ENCODE measurements at regions not wholly inside any gene's neighbourhood (a gene's known extent, or its start where the extent isn't known, plus 50 kb on each side); places are given as distances from the start of the nearest gene placed in this dataset.

- no peak overlapping the region for H3K27ac ChIP-seq (ENCODE audit: insufficient read depth, low read length)
- no peaks in the 10 kb centered on the region for H3K4me1 ChIP-seq (ENCODE audit: control insufficient read depth, extremely low read depth, insufficient read depth, low read length)
- no peak overlapping the region for H3K9ac ChIP-seq (ENCODE audit: insufficient read depth, low read length)
- H3K36me3 ChIP-seq (ENCODE audit: control insufficient read depth, insufficient read depth, low read length): no peaks in the 10 kb centered on the region
- no peak overlapping the region for H3K4me3 ChIP-seq (replicated peaks in 1 of 4; ENCODE audit: control extremely low read depth in 1 of 4, insufficient read depth in 1 of 4, low read depth in 3 of 4, low read length in 4 of 4)
- H3K9me3 ChIP-seq (ENCODE audit: control insufficient read depth, insufficient read depth, low read depth, low read length): no peaks in the 10 kb centered on the region
- H3K27me3 ChIP-seq (ENCODE audit: control insufficient read depth, insufficient read depth, low read length): no peaks in the 10 kb centered on the region
- TF ChIP-seq CTCF (conservative IDR thresholded peaks at IDR 0.05 in 1 of 2, IDR thresholded peaks at IDR 0.05 in 1 of 2; ENCODE audit: low read depth in 1 of 2, low read length in 2 of 2): no peak
- TF ChIP-seq EZH2 (IDR thresholded peaks at IDR 0.05; ENCODE audit: low read length, missing control alignments): no peak
- H3K79me2 ChIP-seq (ENCODE audit: control insufficient read depth, insufficient read depth, low read length): no peaks in the 10 kb centered on the region
- H4K20me1 ChIP-seq (ENCODE audit: control insufficient read depth, extremely low read depth, insufficient read depth, low read length): no peaks in the 10 kb centered on the region
- H3K4me2 ChIP-seq (ENCODE audit: extremely low read depth, insufficient read depth, low read length): no peak overlapping the region
- no peak overlapping the region for H2AFZ ChIP-seq (ENCODE audit: low read length)
- DNase-seq (ENCODE audit: low read depth in 2 of 2): no peak
Measured at GRCh38 chrX:22944945-22945344, 54.8 kb upstream of the DDX53 start.

Measured in fibroblast of lung (primary cell).